C4-2B (cell line): ENCODE measurements at regions not wholly inside any gene's neighbourhood (a gene's known extent, or its start where the extent isn't known, plus 50 kb on each side); places are given as distances from the start of the nearest gene placed in this dataset.

Source experiments
- H3K27ac ChIP-seq: fragments of 450-650 bp; 2 replicates; pipeline ENCODE4 v1.5.1; 2017
- CTCF ChIP-seq: fragments of 450-650 bp; conservative IDR thresholded peaks from 2 replicates; pipeline ENCODE4 v1.5.1; 2017; ENCODE audit warnings: mild to moderate bottlenecking
- ZFX ChIP-seq: fragments of 450-650 bp; IDR thresholded peaks from 2 replicates; pipeline ENCODE4 v1.6.1; 2017

- TF ChIP-seq CTCF: no peak
- TF ChIP-seq ZFX: no peak
- H3K27ac ChIP-seq: no peak overlapping the region
Observed at GRCh38 chr4:104365618-104366017, 129.1 kb downstream of the CXXC4 start.

DNA sequence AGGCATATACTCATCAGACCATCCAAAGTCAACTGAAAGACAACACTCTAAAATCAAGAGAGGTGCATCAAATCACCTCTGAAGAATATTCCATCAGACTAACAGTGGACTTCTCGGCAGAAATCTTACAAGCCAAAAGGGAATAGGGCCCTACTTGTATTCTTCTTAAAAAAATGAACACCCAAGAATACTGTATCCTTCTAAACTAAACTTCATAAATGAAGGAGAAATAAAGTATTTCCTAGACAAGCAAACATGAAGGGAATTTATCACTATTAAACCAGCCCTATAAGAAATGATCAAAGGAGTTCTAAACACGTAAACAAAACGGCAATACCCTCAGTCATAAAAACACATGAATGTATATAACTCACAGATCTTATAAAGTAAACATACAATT is 141.2 kb downstream of the CXXC4 start:
- TF ChIP-seq CTCF: no peak
- no peak overlapping the region for H3K27ac ChIP-seq

DNA sequence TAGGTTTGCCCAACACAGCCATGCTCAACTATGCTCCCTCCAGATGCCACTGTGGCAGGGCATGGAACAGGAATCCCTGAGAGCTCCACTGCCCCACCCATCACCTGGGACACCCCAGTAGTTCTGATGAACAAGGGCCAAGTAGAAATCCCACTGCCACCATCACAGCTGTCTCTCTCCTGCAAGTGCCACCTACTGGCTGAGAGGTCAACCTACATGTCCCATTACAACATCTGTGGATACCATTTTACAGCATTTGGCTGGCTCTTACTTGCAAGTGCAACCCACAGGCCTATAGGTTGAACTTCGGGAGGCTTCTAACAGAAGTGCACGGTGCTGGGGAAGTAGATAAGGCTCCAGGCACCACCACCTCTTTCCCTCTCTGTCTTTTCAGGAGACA is 142.5 kb downstream of the CXXC4 start:
- no peak overlapping the region for H3K27ac ChIP-seq
- TF ChIP-seq ZFX: no peak
- TF ChIP-seq CTCF: peak; percentile 51

DNA sequence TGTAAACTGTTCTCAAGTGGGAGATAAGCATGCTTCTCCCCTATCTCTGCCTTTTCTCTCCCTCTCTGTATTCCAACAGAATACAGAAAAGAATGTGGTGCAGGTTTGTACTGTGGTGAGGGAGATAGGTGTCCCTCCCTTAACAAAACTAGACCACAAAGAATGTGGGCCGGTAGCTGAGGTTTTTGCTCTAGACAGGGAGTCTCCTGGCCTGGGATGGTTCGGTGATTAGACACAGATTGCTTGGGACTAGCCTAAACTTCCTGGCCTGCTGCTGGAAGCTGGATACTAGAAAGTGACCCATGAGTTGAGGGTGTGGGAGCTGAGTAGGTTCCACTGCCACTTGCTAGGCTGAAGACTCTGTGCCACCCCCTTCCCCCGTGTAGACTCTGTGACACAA is 143.0 kb downstream of the CXXC4 start:
- TF ChIP-seq CTCF (no peak), ZFX (no peak)
- H3K27ac ChIP-seq: no peak overlapping the region

DNA sequence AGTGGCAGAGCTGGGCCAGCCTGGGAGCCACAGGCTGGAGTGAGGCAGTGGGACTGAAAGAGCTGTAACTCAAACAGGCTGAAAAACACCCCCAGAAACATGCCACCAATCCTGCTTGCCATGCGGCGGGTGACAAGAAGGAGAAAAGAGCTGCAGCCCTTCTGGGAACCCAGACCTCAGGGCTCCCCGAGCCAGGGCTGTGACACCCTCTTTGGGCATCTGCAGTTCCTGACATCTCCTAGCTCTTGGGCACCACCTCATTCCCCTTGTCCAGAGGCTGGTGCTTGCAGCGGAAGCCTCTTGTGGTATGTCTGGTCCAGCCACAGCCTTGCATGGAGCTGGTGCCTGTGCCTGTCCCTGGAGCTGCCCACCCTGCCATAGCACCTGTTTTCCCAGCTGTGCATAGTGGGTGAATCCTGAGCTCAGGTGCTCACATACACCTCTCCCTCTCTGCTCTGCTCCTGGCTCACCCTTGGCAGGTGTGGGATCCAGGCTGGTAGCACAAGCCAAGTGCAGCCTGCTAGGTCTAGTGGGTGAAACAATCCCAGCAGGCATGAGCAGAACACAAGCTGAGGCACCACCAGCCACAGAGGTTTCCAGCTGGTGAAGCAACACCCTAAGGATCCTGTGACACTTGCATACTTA is 149.0 kb downstream of the CXXC4 start:
- TF ChIP-seq CTCF: no peak
- TF ChIP-seq ZFX: no peak
- H3K27ac ChIP-seq: no peak overlapping the region

DNA sequence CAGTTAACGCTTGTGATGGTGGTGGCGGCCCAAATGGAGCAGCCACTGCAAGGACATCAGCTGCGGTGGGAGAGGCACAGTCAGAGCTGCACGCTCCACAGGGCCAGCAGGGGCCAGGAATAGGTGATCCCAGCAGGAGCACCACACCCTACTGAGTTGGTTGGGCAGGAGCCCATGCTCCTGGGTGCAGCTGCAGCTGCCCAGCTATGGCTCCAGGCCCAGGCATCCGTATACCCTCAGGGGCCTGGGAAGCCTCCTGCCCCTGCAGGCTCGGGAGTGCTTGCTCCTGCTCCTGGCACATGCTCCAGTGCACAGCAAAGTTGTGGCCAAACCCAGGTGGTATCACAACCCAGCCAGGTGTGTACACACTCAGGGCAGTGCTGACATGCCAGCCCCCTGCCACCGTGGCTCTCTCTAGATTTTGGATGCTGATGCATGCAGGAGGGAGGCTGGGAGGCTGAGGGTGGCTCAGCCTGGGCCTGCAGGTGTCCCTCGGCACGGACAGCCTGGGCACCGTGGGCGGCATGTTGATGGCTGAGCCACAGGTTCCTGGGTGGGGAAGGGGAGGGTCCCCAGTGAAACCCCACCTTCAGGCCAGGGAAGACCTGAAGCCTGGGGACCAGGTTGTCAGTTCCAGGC is 150.2 kb downstream of the CXXC4 start:
- TF ChIP-seq ZFX: no peak
- no peak for TF ChIP-seq CTCF
- no peak overlapping the region for H3K27ac ChIP-seq

DNA sequence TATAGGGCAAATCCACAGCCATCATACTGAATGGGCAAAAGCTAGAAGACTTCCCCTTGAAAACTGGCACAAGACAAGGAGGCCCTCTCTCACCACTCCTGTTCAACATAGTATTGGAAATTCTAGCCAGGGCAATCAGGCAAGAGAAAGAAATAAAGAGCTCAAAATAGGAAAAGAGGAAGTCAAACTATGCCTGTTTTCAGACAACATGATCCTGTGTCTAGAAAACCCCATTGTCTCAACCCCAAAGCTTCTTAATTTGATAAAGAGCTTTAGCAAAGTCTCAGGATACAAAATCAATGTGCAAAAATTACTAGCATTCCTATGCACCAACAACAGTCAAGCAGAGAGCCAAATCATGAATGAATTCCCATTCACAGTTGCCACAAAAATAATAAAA is 160.3 kb downstream of the CXXC4 start:
- H3K27ac ChIP-seq: no peak overlapping the region
- TF ChIP-seq CTCF (no peak), ZFX (no peak)
